ENCODE measurements at regions not wholly inside any gene's neighbourhood (a gene's known extent, or its start where the extent isn't known, plus 50 kb on each side); places are given as distances from the start of the nearest gene placed in this dataset.

- no peak for DNase-seq
Observed at GRCh38 chr9:1776668-1777067, 238.5 kb upstream of the SMARCA2 start.

GRCh38 chr9:1791191-1791590 lies 224.0 kb upstream of the SMARCA2 start:
- no peak for DNase-seq

GRCh38 chr9:1794547-1795270 lies 220.4 kb upstream of the SMARCA2 start:
- DNase-seq: no peak

- DNase-seq: no peak
Observed at GRCh38 chr9:1804128-1804865, 210.8 kb upstream of the SMARCA2 start.

- no peak for DNase-seq
Observed at GRCh38 chr9:1829719-1830118, 185.4 kb upstream of the SMARCA2 start.

GRCh38 chr9:1832960-1833359 lies 182.2 kb upstream of the SMARCA2 start:
- DNase-seq: no peak

GRCh38 chr9:1837453-1838084 lies 177.6 kb upstream of the SMARCA2 start:
- DNase-seq: peak in 1 of 2 experiments; percentile 23

- DNase-seq: no peak
Observed at GRCh38 chr9:1839909-1840308, 175.2 kb upstream of the SMARCA2 start.

GRCh38 chr9:1845425-1845824 lies 169.7 kb upstream of the SMARCA2 start:
- no peak for DNase-seq

- DNase-seq: no peak
Observed at GRCh38 chr9:1855726-1856125, 159.4 kb upstream of the SMARCA2 start.

- no peak for DNase-seq
Observed at GRCh38 chr9:1857808-1858207, 157.3 kb upstream of the SMARCA2 start.

- no peak for DNase-seq
Observed at GRCh38 chr9:1869843-1870242, 145.3 kb upstream of the SMARCA2 start.

- DNase-seq: no peak
Observed at GRCh38 chr9:1870915-1871314, 144.2 kb upstream of the SMARCA2 start.

GRCh38 chr9:1871626-1872419 lies 143.3 kb upstream of the SMARCA2 start:
- no peak for DNase-seq

GRCh38 chr9:1875251-1875851 lies 139.8 kb upstream of the SMARCA2 start:
- no peak for DNase-seq

- DNase-seq: no peak
Observed at GRCh38 chr9:1875921-1876448, 139.2 kb upstream of the SMARCA2 start.

GRCh38 chr9:1876891-1877496 lies 138.2 kb upstream of the SMARCA2 start:
- DNase-seq: no peak

- DNase-seq: no peak
Observed at GRCh38 chr9:1877951-1878350, 137.2 kb upstream of the SMARCA2 start.

- no peak for DNase-seq
Observed at GRCh38 chr9:1878811-1879210, 136.3 kb upstream of the SMARCA2 start.

- no peak for DNase-seq
Observed at GRCh38 chr9:1879501-1879900, 135.6 kb upstream of the SMARCA2 start.

- DNase-seq: no peak
Observed at GRCh38 chr9:1880038-1880565, 135.0 kb upstream of the SMARCA2 start.

All from SHP77 (cell line).